KMS-11 (cell line): ENCODE measurements at regions not wholly inside any gene's neighbourhood (a gene's known extent, or its start where the extent isn't known, plus 50 kb on each side); places are given as distances from the start of the nearest gene placed in this dataset.

Source experiments
- H2AFZ ChIP-seq: fragments of 200-600 bp; sonication (generic); 2 replicates; pipeline ENCODE4 v1.6.1; 2016; ENCODE audit warnings: antibody characterized with exemption, mixed run types, low read depth
- H3K27ac ChIP-seq: fragments of 200-600 bp; sonication (generic); 2 replicates; pipeline ENCODE4 v1.6.1; 2016; ENCODE audit warnings: mild to moderate bottlenecking, mixed run types
- H3K27me3 ChIP-seq: fragments of 200-600 bp; sonication (generic); 2 replicates; pipeline ENCODE4 v1.6.1; 2017; ENCODE audit warnings: mild to moderate bottlenecking, low read depth, mixed run types, moderate library complexity; ENCODE audit not compliant: insufficient read depth
- H3K36me3 ChIP-seq: fragments of 200-600 bp; sonication (generic); 2 replicates; pipeline ENCODE4 v1.6.1; 2017; ENCODE audit warnings: mild to moderate bottlenecking, mixed run types; ENCODE audit not compliant: insufficient read depth
- H3K4me1 ChIP-seq: fragments of 200-600 bp; sonication (generic); 2 replicates; pipeline ENCODE4 v1.6.1; 2016; ENCODE audit warnings: mild to moderate bottlenecking, low read depth, mixed run types; ENCODE audit not compliant: poor library complexity, severe bottlenecking
- H3K4me2 ChIP-seq: fragments of 200-600 bp; sonication (generic); 2 replicates; pipeline ENCODE4 v1.7.0; 2016; ENCODE audit warnings: mild to moderate bottlenecking, mixed run types
- H3K4me3 ChIP-seq: fragments of 200-600 bp; sonication (generic); IDR thresholded peaks from 2 replicates; pipeline ENCODE4 v1.6.1; 2017; ENCODE audit warnings: low read depth, low read length, mixed read lengths; ENCODE audit not compliant: insufficient read depth
- H3K79me2 ChIP-seq: fragments of 200-600 bp; sonication (generic); 2 replicates; pipeline ENCODE4 v1.6.1; 2016; ENCODE audit warnings: low read depth, mixed run types; ENCODE audit not compliant: insufficient read depth
- H3K9ac ChIP-seq: fragments of 200-600 bp; sonication (generic); 2 replicates; pipeline ENCODE4 v1.6.1; 2016; ENCODE audit warnings: mild to moderate bottlenecking, mixed run types
- H4K20me1 ChIP-seq: fragments of 200-600 bp; sonication (generic); 2 replicates; pipeline ENCODE4 v1.6.1; 2016; ENCODE audit warnings: mild to moderate bottlenecking, mixed run types; ENCODE audit not compliant: insufficient read depth
- CTCF ChIP-seq: fragments of 200-600 bp; sonication (generic); conservative IDR thresholded peaks from 2 replicates; pipeline ENCODE4 v1.6.1; 2017; ENCODE audit warnings: low read depth, mild to moderate bottlenecking, antibody characterized with exemption, low read length, moderate library complexity, mixed read lengths

GRCh38 chr10:128274938-128275337 is 148.7 kb upstream of the MKI67 start:
- Histone ChIP-seq H3K27ac (no peak overlapping the region), H3K36me3 (no peaks in the 10 kb centered on the region), H3K79me2 (no peaks in the 10 kb centered on the region), H3K9ac (no peak overlapping the region), H4K20me1 (no peaks in the 10 kb centered on the region), H3K4me1 (no peaks in the 10 kb centered on the region), H3K27me3 (no peaks in the 10 kb centered on the region), H3K4me3 (no peak overlapping the region), H3K4me2 (no peak overlapping the region), H2AFZ (no peak overlapping the region)
- TF ChIP-seq CTCF, result no peak

- H3K4me1 ChIP-seq, result no peaks in the 10 kb centered on the region
- TF ChIP-seq CTCF, result no peak
- H3K9ac ChIP-seq, result no peak overlapping the region
- no peak overlapping the region for H3K27ac ChIP-seq
- no peak overlapping the region for H3K4me3 ChIP-seq
- H3K27me3 ChIP-seq, result no peaks in the 10 kb centered on the region
- no peaks in the 10 kb centered on the region for H3K36me3 ChIP-seq
- H3K4me2 ChIP-seq, result no peak overlapping the region
- no peak overlapping the region for H2AFZ ChIP-seq
- H4K20me1 ChIP-seq, result no peaks in the 10 kb centered on the region
- H3K79me2 ChIP-seq, result no peaks in the 10 kb centered on the region
These were observed 149.4 kb upstream of the MKI67 start for GRCh38 chr10:128275388-128276177.

- Histone ChIP-seq H3K79me2 (no peaks in the 10 kb centered on the region), H3K4me3 (no peak overlapping the region), H3K4me2 (no peak overlapping the region), H3K36me3 (no peaks in the 10 kb centered on the region), H3K27me3 (no peaks in the 10 kb centered on the region), H4K20me1 (no peaks in the 10 kb centered on the region), H3K9ac (no peak overlapping the region), H2AFZ (no peak overlapping the region), H3K27ac (no peak overlapping the region), H3K4me1 (no peaks in the 10 kb centered on the region)
- no peak for TF ChIP-seq CTCF
These were observed 151.1 kb upstream of the MKI67 start for GRCh38 chr10:128277267-128277840.

- Histone ChIP-seq H3K4me1 (no peaks in the 10 kb centered on the region), H4K20me1 (no peaks in the 10 kb centered on the region), H2AFZ (no peak overlapping the region)
These were observed 152.1 kb upstream of the MKI67 start for GRCh38 chr10:128278362-128278761.

More at GRCh38 chr10:128278362-128278761, 152.1 kb upstream of the MKI67 start:
- no peak overlapping the region for H3K9ac ChIP-seq
- no peaks in the 10 kb centered on the region for H3K79me2 ChIP-seq
- H3K4me2 ChIP-seq, result no peak overlapping the region
- no peak overlapping the region for H3K27ac ChIP-seq
- no peak overlapping the region for H3K4me3 ChIP-seq
- no peaks in the 10 kb centered on the region for H3K27me3 ChIP-seq
- TF ChIP-seq CTCF, result no peak
- H3K36me3 ChIP-seq, result no peaks in the 10 kb centered on the region
